ENCODE measurements at regions not wholly inside any gene's neighbourhood (a gene's known extent, or its start where the extent isn't known, plus 50 kb on each side); places are given as distances from the start of the nearest gene placed in this dataset.

GRCh38 chr6:138570725-138571029 is 71.4 kb upstream of the NHSL1 start:
- Histone ChIP-seq H3K14ac (ENCODE audit: insufficient read length) (no peak overlapping the region), H2BK15ac (ENCODE audit: low read length) (no peak overlapping the region), H2BK120ac (replicated peaks; ENCODE audit: low read depth, low read length) (no peak overlapping the region), H3K9me3 (ENCODE audit: insufficient read depth in 2 of 2, low read depth in 1 of 2, low read length in 1 of 2) (no peaks in the 10 kb centered on the region), H3K4me2 (ENCODE audit: insufficient read depth in 1 of 2, low read depth in 2 of 2, low read length in 2 of 2) (peak overlapping the region; percentile 86 to 91), H4K20me1 (replicated peaks in 1 of 2; ENCODE audit: control insufficient read depth in 1 of 2, insufficient read depth in 2 of 2, low read length in 2 of 2) (peaks cover 0 to 1% of the 10 kb centered on the region in 2 experiments), H2BK12ac (ENCODE audit: low read depth, low read length) (no peak overlapping the region), H3K9ac (replicated peaks in 1 of 4; ENCODE audit: extremely low read depth in 1 of 4, low read depth in 3 of 4, low read length in 3 of 4) (no peak overlapping the region; a peak in 1 of 7 replicates), H3K4ac (replicated peaks; ENCODE audit: insufficient read length, low read depth, low read length) (no peak overlapping the region), H3K23ac (ENCODE audit: insufficient read length) (no peak overlapping the region), H3K23me2 (ENCODE audit: low read depth, low read length) (peaks cover 10% of the 10 kb centered on the region; the same call in 1 of the 2 replicates), H3K4me1 (replicated peaks in 1 of 4; ENCODE audit: control insufficient read depth in 3 of 4, insufficient read depth in 4 of 4, low read length in 3 of 4) (peaks cover 0 to 13% (median 6%) of the 10 kb centered on the region in 4 experiments; a peak in 5 of 7 replicates), H3K36me3 (ENCODE audit: control insufficient read depth in 2 of 4, insufficient read depth in 4 of 4, low read length in 3 of 4) (no peaks in the 10 kb centered on the region), H3K27me3 (replicated peaks in 1 of 4; ENCODE audit: control insufficient read depth in 3 of 4, extremely low read depth in 1 of 4, insufficient read depth in 3 of 4, low read length in 3 of 4) (no peaks in the 10 kb centered on the region), H4K8ac (ENCODE audit: extremely low read depth, insufficient read depth, low read length) (no peak overlapping the region), H3K27ac (ENCODE audit: low read depth, low read length) (no peak overlapping the region), H4K5ac (ENCODE audit: insufficient read length, low read depth, low read length) (no peak overlapping the region), H2AK5ac (ENCODE audit: low read depth, low read length) (no peak overlapping the region), H3K18ac (ENCODE audit: extremely low read depth, low read length) (no peak overlapping the region), H3K79me1 (ENCODE audit: low read depth, low read length) (no peaks in the 10 kb centered on the region; the same call in 1 of the 2 replicates), H4K91ac (replicated peaks; ENCODE audit: insufficient read length, low read length) (no peak overlapping the region), H2BK5ac (ENCODE audit: low read depth, low read length) (no peak overlapping the region), H3K4me3 (ENCODE audit: extremely low read depth in 1 of 4, insufficient read depth in 2 of 4, low read depth in 3 of 4, low read length in 4 of 4) (peak overlapping the region in 2 of 4 experiments; percentile 23 to 66; a peak in 3 of 8 replicates), H2AFZ (ENCODE audit: low read length) (no peak overlapping the region), H2BK20ac (ENCODE audit: low read length) (no peak overlapping the region), H3K79me2 (ENCODE audit: control insufficient read depth in 1 of 2, insufficient read depth in 2 of 2, low read length in 2 of 2) (peaks cover 0 to 49% of the 10 kb centered on the region in 2 experiments; a peak in 2 of 4 replicates), H3K56ac (replicated peaks; ENCODE audit: insufficient read length, low read depth, low read length) (no peak overlapping the region)
- WGBS, 2 experiments (ENCODE audit: extremely low coverage in 1 of 2, insufficient coverage in 1 of 2, insufficient read length in 1 of 2, insufficient replicate concordance in 2 of 2, low coverage in 1 of 2, low lambda C conversion rate in 2 of 2, missing lambda C conversion rate in 1 of 2), result 37% methylated on average over 4 of the region's 4 CpGs; no CpG with 5 or more reads in 1 of the 2 experiments
- DNase-seq (ENCODE audit: low read depth in 1 of 2, low spot score in 2 of 2) (no peak), FAIRE-seq (no peak)
- ChIA-PET CTCF (ENCODE audit: partially characterized antibody) (interaction anchor here (1.0 to 2.6 kb wide), 7 partner anchors 10 to 139 kb away, joined by 3 to 15 read pairs (median 4); no protein-coding TSS in a partner anchor), POLR2A (ENCODE audit: partially characterized antibody) (interaction anchor here (1.0 to 2.4 kb wide), 3 partner anchors 9 to 122 kb away, joined by 4 to 8 read pairs (median 4); no protein-coding TSS in a partner anchor)
- TF ChIP-seq GTF2F1 (IDR thresholded peaks at IDR 0.05; ENCODE audit: borderline replicate concordance, low read depth, low read length), result no peak
- TF ChIP-seq JUN (IDR thresholded peaks at IDR 0.05; ENCODE audit: low read depth, low read length), result no peak
- TF ChIP-seq, protein P1, sequence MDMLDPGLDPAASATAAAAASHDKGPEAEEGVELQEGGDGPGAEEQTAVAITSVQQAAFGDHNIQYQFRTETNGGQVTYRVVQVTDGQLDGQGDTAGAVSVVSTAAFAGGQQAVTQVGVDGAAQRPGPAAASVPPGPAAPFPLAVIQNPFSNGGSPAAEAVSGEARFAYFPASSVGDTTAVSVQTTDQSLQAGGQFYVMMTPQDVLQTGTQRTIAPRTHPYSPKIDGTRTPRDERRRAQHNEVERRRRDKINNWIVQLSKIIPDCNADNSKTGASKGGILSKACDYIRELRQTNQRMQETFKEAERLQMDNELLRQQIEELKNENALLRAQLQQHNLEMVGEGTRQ (IDR thresholded peaks at IDR 0.05; ENCODE audit: low read length), result no peak
- TF ChIP-seq BCL11A (IDR thresholded peaks at IDR 0.05; ENCODE audit: low read depth in 2 of 2, low read length in 2 of 2), result no peak
- TF ChIP-seq NRF1 (IDR thresholded peaks at IDR 0.05; ENCODE audit: low read depth, low read length), result no peak
- no peak for TF ChIP-seq POLR2AphosphoS5 (IDR thresholded peaks at IDR 0.05; ENCODE audit: low read depth, low read length)
- no peak for TF ChIP-seq CBX8 (IDR thresholded peaks at IDR 0.05; ENCODE audit: borderline replicate concordance, low read depth, low read length)
- TF ChIP-seq HDAC6 (IDR thresholded peaks at IDR 0.05; ENCODE audit: low read depth, low read length), result no peak
- TF ChIP-seq SIRT6 (IDR thresholded peaks at IDR 0.05; ENCODE audit: low read length), result no peak
- TF ChIP-seq SUZ12 (IDR thresholded peaks at IDR 0.05; ENCODE audit: low read length), result no peak
- no peak for TF ChIP-seq KDM1A (IDR thresholded peaks at IDR 0.05; ENCODE audit: borderline replicate concordance, low read length)
- TF ChIP-seq TEAD4 (IDR thresholded peaks at IDR 0.05; ENCODE audit: low read depth, low read length), result no peak
- TF ChIP-seq RFX5 (IDR thresholded peaks at IDR 0.05; ENCODE audit: borderline replicate concordance, low read depth, low read length), result no peak
- TF ChIP-seq TAF7 (optimal IDR thresholded peaks at IDR 0.05; ENCODE audit: borderline replicate concordance, low read depth, low read length), result no peak
